ENCODE measurements at regions not wholly inside any gene's neighbourhood (a gene's known extent, or its start where the extent isn't known, plus 50 kb on each side); places are given as distances from the start of the nearest gene placed in this dataset.

GRCh38 chr7:116142850-116143249 is 67.5 kb upstream of the TES start:
- POLR2A ChIA-PET: interaction anchor here (1.4 kb wide), 1 partner anchor 9 kb away, joined by 3 read pairs; no protein-coding TSS in a partner anchor
- no TSS peak for BruUV-seq (replicated peaks)
- CTCF ChIA-PET (ENCODE audit: unreplicated experiment): no interaction called here

GRCh38 chr7:116145245-116145852 is 65.0 kb upstream of the TES start:
- POLR2A ChIA-PET: interaction anchor here (0.7 to 1.0 kb wide), 2 partner anchors 11 to 47 kb away, joined by 3 read pairs; no protein-coding TSS in a partner anchor
- H3K36me3 ChIP-seq (ENCODE audit: insufficient read depth, low read length): no peaks in the 10 kb centered on the region
- no peaks in the 10 kb centered on the region for H3K9me2 ChIP-seq (ENCODE audit: insufficient read depth, low read length)
- no peaks in the 10 kb centered on the region for H4K20me1 ChIP-seq (ENCODE audit: insufficient read depth, low read length)
- no peaks in the 10 kb centered on the region for H3K79me2 ChIP-seq (ENCODE audit: insufficient read depth, low read depth, low read length)
- TF ChIP-seq EZH2phosphoT487 (IDR thresholded peaks at IDR 0.05; ENCODE audit: borderline replicate concordance, low read depth, low read length): no peak
- TF ChIP-seq CTCF (conservative IDR thresholded peaks at IDR 0.05; ENCODE audit: low read length): no peak
- H3K4me1 ChIP-seq (ENCODE audit: insufficient read depth, low read length, poor library complexity, severe bottlenecking): no peaks in the 10 kb centered on the region
- no peak for DNase-seq (ENCODE audit: low spot score)
- H3K4me3 ChIP-seq (ENCODE audit: low read depth, low read length, poor library complexity, severe bottlenecking): no peak overlapping the region
- H2AFZ ChIP-seq (ENCODE audit: low read length): no peak overlapping the region
- H3K4me2 ChIP-seq (ENCODE audit: low read length): no peak overlapping the region
- H3K27ac ChIP-seq (ENCODE audit: low read depth, low read length, poor library complexity, severe bottlenecking): no peak overlapping the region
- intact Hi-C loops (cut with micrococcal nuclease; ENCODE audit: unreplicated experiment): no loop called here
- no peaks in the 10 kb centered on the region for H3K9me3 ChIP-seq (ENCODE audit: low read length)
- CTCF ChIA-PET (ENCODE audit: unreplicated experiment): interaction anchor here (1.2 kb wide), 1 partner anchor 21 kb away, joined by 3 read pairs; no protein-coding TSS in a partner anchor
- BruUV-seq (replicated peaks): no TSS peak

More at GRCh38 chr7:116142850-116143249, 67.5 kb upstream of the TES start:
- Histone ChIP-seq H3K9me3 (ENCODE audit: low read length) (no peaks in the 10 kb centered on the region), H4K20me1 (ENCODE audit: insufficient read depth, low read length) (no peaks in the 10 kb centered on the region), H3K4me2 (ENCODE audit: low read length) (no peak overlapping the region), H2AFZ (ENCODE audit: low read length) (no peak overlapping the region), H3K36me3 (ENCODE audit: insufficient read depth, low read length) (no peaks in the 10 kb centered on the region), H3K4me1 (ENCODE audit: insufficient read depth, low read length, poor library complexity, severe bottlenecking) (no peaks in the 10 kb centered on the region), H3K9me2 (ENCODE audit: insufficient read depth, low read length) (no peaks in the 10 kb centered on the region), H3K27ac (ENCODE audit: low read depth, low read length, poor library complexity, severe bottlenecking) (no peak overlapping the region), H3K79me2 (ENCODE audit: insufficient read depth, low read depth, low read length) (no peaks in the 10 kb centered on the region), H3K4me3 (ENCODE audit: low read depth, low read length, poor library complexity, severe bottlenecking) (no peak overlapping the region)
- TF ChIP-seq EZH2phosphoT487 (IDR thresholded peaks at IDR 0.05; ENCODE audit: borderline replicate concordance, low read depth, low read length) (no peak), CTCF (conservative IDR thresholded peaks at IDR 0.05; ENCODE audit: low read length) (no peak)
- no peak for DNase-seq (ENCODE audit: low spot score)
- intact Hi-C loops (cut with micrococcal nuclease; ENCODE audit: unreplicated experiment): no loop called here

GRCh38 chr7:116148108-116148507 is 62.2 kb upstream of the TES start:
- Histone ChIP-seq H3K4me3 (ENCODE audit: low read depth, low read length, poor library complexity, severe bottlenecking) (no peak overlapping the region), H2AFZ (ENCODE audit: low read length) (no peak overlapping the region), H3K27ac (ENCODE audit: low read depth, low read length, poor library complexity, severe bottlenecking) (no peak overlapping the region), H4K20me1 (ENCODE audit: insufficient read depth, low read length) (no peaks in the 10 kb centered on the region), H3K4me2 (ENCODE audit: low read length) (no peak overlapping the region), H3K36me3 (ENCODE audit: insufficient read depth, low read length) (no peaks in the 10 kb centered on the region), H3K9me3 (ENCODE audit: low read length) (no peaks in the 10 kb centered on the region), H3K9me2 (ENCODE audit: insufficient read depth, low read length) (no peaks in the 10 kb centered on the region), H3K79me2 (ENCODE audit: insufficient read depth, low read depth, low read length) (no peaks in the 10 kb centered on the region), H3K4me1 (ENCODE audit: insufficient read depth, low read length, poor library complexity, severe bottlenecking) (peaks cover 3% of the 10 kb centered on the region)
- ChIA-PET POLR2A (interaction anchor here (1.5 kb wide), 1 partner anchor 12 kb away, joined by 4 read pairs; no protein-coding TSS in a partner anchor), CTCF (ENCODE audit: unreplicated experiment) (no interaction called here)
- intact Hi-C loops (cut with micrococcal nuclease; ENCODE audit: unreplicated experiment): no loop called here
- BruUV-seq (replicated peaks): no TSS peak
- TF ChIP-seq EZH2phosphoT487 (IDR thresholded peaks at IDR 0.05; ENCODE audit: borderline replicate concordance, low read depth, low read length): no peak
- TF ChIP-seq CTCF (conservative IDR thresholded peaks at IDR 0.05; ENCODE audit: low read length): no peak
- DNase-seq (ENCODE audit: low spot score): no peak

Measured in OCI-LY7 (cell line).